Neural cell (in vitro differentiated cells): ENCODE measurements at regions not wholly inside any gene's neighbourhood (a gene's known extent, or its start where the extent isn't known, plus 50 kb on each side); places are given as distances from the start of the nearest gene placed in this dataset.
A peak's percentile ranks its signal among the peaks of the same experiment; 100 is the strongest.

Source experiments
- H2AFZ ChIP-seq: fragments of 200-600, 300-800 bp; sonication (generic), shearing (Covaris generic); 2 replicates; pipeline ENCODE4 v1.6.0; 2014; ENCODE audit warnings: low read depth, mild to moderate bottlenecking, antibody characterized with exemption, low read length, moderate library complexity
- H3F3A ChIP-seq: fragments of 200-600 bp; shearing (Covaris generic); 2 replicates; pipeline ENCODE4 v1.6.1; 2016; ENCODE audit warnings: mild to moderate bottlenecking, moderate library complexity, mixed read lengths, antibody characterized with exemption, low read length; ENCODE audit not compliant: insufficient read depth, poor library complexity, severe bottlenecking
- H3K27ac ChIP-seq: fragments of 200-600, 300-800 bp; sonication (generic), shearing (Covaris generic); 2 replicates; pipeline ENCODE4 v1.5.1; 2014; ENCODE audit warnings: mild to moderate bottlenecking, low read length, moderate library complexity
- H3K27me3 ChIP-seq: fragments of 300-800, 200-600 bp; sonication (generic), shearing (Covaris generic); 2 replicates; pipeline ENCODE4 v1.6.0; 2014; ENCODE audit warnings: mild to moderate bottlenecking, low read depth, low read length, moderate library complexity; ENCODE audit not compliant: insufficient read depth
- H3K36me3 ChIP-seq: fragments of 300-800, 200-600 bp; sonication (generic), shearing (Covaris generic); 2 replicates; pipeline ENCODE4 v1.5.1; 2014; ENCODE audit warnings: mild to moderate bottlenecking, antibody characterized with exemption, low read length, moderate library complexity; ENCODE audit not compliant: insufficient read depth
- H3K4me2 ChIP-seq: fragments of 300-800, 200-600 bp; sonication (generic), shearing (Covaris generic); 2 replicates; pipeline ENCODE4 v1.6.0; 2014; ENCODE audit warnings: mild to moderate bottlenecking, low read length
- H3K4me3 ChIP-seq: fragments of 300-800, 200-600 bp; sonication (generic), shearing (Covaris generic); 2 replicates; pipeline ENCODE4 v1.5.1; 2014; ENCODE audit warnings: mild to moderate bottlenecking, low read length, moderate library complexity
- H3K79me2 ChIP-seq: fragments of 200-600 bp; shearing (Covaris generic); replicated peaks from 2 replicates; pipeline ENCODE4 v1.6.0; 2014; ENCODE audit warnings: mild to moderate bottlenecking, low read length, moderate library complexity; ENCODE audit not compliant: insufficient read depth
- H3K9ac ChIP-seq: fragments of 300-800, 200-600 bp; sonication (generic), shearing (Covaris generic); 2 replicates; pipeline ENCODE4 v1.6.1; 2016; ENCODE audit warnings: mild to moderate bottlenecking, low read length, mixed read lengths
- H3K9me2 ChIP-seq: fragments of 200-600 bp; shearing (Covaris generic); 2 replicates; pipeline ENCODE4 v1.6.1; 2016; ENCODE audit warnings: mild to moderate bottlenecking, low read length, mixed read lengths; ENCODE audit not compliant: insufficient read depth
- H3K9me3 ChIP-seq: fragments of 200-600, 300-800 bp; sonication (generic), shearing (Covaris generic); 2 replicates; pipeline ENCODE4 v1.6.1; 2016; ENCODE audit warnings: mild to moderate bottlenecking, mixed run types, low read length, moderate library complexity, mixed read lengths
- H4K20me1 ChIP-seq: fragments of 200-600 bp; shearing (Covaris generic); 2 replicates; pipeline ENCODE4 v1.6.1; 2016; ENCODE audit warnings: mild to moderate bottlenecking, mixed run types; ENCODE audit not compliant: insufficient read depth
- CTCF ChIP-seq: fragments of 450-650 bp; IDR thresholded peaks from 2 replicates; pipeline ENCODE4 v1.5.1; 2014; ENCODE audit warnings: antibody characterized with exemption, mild to moderate bottlenecking, moderate library complexity; ENCODE audit not compliant: poor library complexity, severe bottlenecking
- EP300 ChIP-seq: fragments of 450-650 bp; conservative IDR thresholded peaks from 2 replicates; pipeline ENCODE4 v1.6.1; 2014; ENCODE audit warnings: antibody characterized with exemption, mild to moderate bottlenecking, moderate library complexity; ENCODE audit not compliant: poor library complexity, severe bottlenecking
- EZH2 ChIP-seq: fragments of 200-600, 300-800 bp; shearing (Covaris generic), sonication (generic); IDR thresholded peaks from 2 replicates; pipeline ENCODE4 v1.6.1; 2014; ENCODE audit warnings: antibody characterized with exemption, low read length, borderline replicate concordance, mild to moderate bottlenecking; ENCODE audit not compliant: insufficient read depth, poor library complexity, severe bottlenecking
- MXI1 ChIP-seq: fragments of 450-650 bp; conservative IDR thresholded peaks from 2 replicates; pipeline ENCODE4 v1.6.1; 2014; ENCODE audit warnings: antibody characterized with exemption, mild to moderate bottlenecking; ENCODE audit not compliant: poor library complexity, severe bottlenecking
- POLR2AphosphoS5 ChIP-seq: IDR thresholded peaks from 2 replicates; pipeline ENCODE4 v1.6.1; 2012
- RAD21 ChIP-seq: fragments of 450-650 bp; conservative IDR thresholded peaks from 2 replicates; pipeline ENCODE4 v1.6.1; 2014; ENCODE audit warnings: antibody characterized with exemption, mild to moderate bottlenecking, moderate library complexity
- REST ChIP-seq: IDR thresholded peaks from 2 replicates; pipeline ENCODE4 v1.6.1; 2012; ENCODE audit warnings: borderline replicate concordance
- SMC3 ChIP-seq: fragments of 450-650 bp; conservative IDR thresholded peaks from 2 replicates; pipeline ENCODE4 v1.6.1; 2014; ENCODE audit warnings: antibody characterized with exemption, mild to moderate bottlenecking, moderate library complexity; ENCODE audit not compliant: poor library complexity
- TAF1 ChIP-seq: IDR thresholded peaks from 2 replicates; pipeline ENCODE4 v1.6.1; 2012; ENCODE audit warnings: low read depth

- H3K27me3 ChIP-seq = no peaks in the 10 kb centered on the region
- no peak overlapping the region for H3K4me2 ChIP-seq
- no peak overlapping the region for H3K27ac ChIP-seq
- H3K36me3 ChIP-seq = no peaks in the 10 kb centered on the region
- H3K9me2 ChIP-seq = no peaks in the 10 kb centered on the region
- H3K9me3 ChIP-seq = no peaks in the 10 kb centered on the region
- H3K4me3 ChIP-seq = no peak overlapping the region
- H4K20me1 ChIP-seq = no peaks in the 10 kb centered on the region
- H3K9ac ChIP-seq = no peak overlapping the region
- TF ChIP-seq SMC3 (no peak), TAF1 (no peak), EZH2 (no peak), CTCF (no peak), MXI1 (no peak), POLR2AphosphoS5 (no peak), RAD21 (no peak), REST (no peak), EP300 (no peak)
- H3F3A ChIP-seq = no peaks in the 10 kb centered on the region
- no peak overlapping the region for H2AFZ ChIP-seq
- no peaks in the 10 kb centered on the region for H3K79me2 ChIP-seq
Measured at GRCh38 chr5:39661026-39661779, 236.4 kb upstream of the DAB2 start.

GRCh38 chr5:39660020-39660419, 235.2 kb upstream of the DAB2 start:
- Histone ChIP-seq H3K9me3 (no peaks in the 10 kb centered on the region), H3K4me2 (no peak overlapping the region), H3K9ac (no peak overlapping the region), H2AFZ (no peak overlapping the region), H3F3A (no peaks in the 10 kb centered on the region), H3K4me3 (no peak overlapping the region), H3K27me3 (no peaks in the 10 kb centered on the region), H4K20me1 (no peaks in the 10 kb centered on the region), H3K9me2 (no peaks in the 10 kb centered on the region), H3K79me2 (no peaks in the 10 kb centered on the region), H3K36me3 (no peaks in the 10 kb centered on the region), H3K27ac (peak overlapping the region; percentile 6)
- peak; percentile 96 for TF ChIP-seq REST
- TF ChIP-seq TAF1 = no peak
- peak; percentile 33 for TF ChIP-seq POLR2AphosphoS5
- no peak for TF ChIP-seq SMC3
- TF ChIP-seq EP300 = peak; percentile 70
